ENCODE measurements at regions not wholly inside any gene's neighbourhood (a gene's known extent, or its start where the extent isn't known, plus 50 kb on each side); places are given as distances from the start of the nearest gene placed in this dataset.

GRCh38 chr11:15819679-15820286 lies 536.6 kb downstream of the SOX6 start:
- no peaks in the 10 kb centered on the region for H3K27me3 ChIP-seq (ENCODE audit: insufficient read depth, low read length)
- no peak overlapping the region for H2BK12ac ChIP-seq (ENCODE audit: insufficient read length, low read depth, low read length)
- H2BK20ac ChIP-seq (ENCODE audit: low read depth, low read length, poor library complexity, severe bottlenecking): no peak overlapping the region
- no peak overlapping the region for H4K91ac ChIP-seq (ENCODE audit: insufficient read length, low read depth, low read length)
- H4K5ac ChIP-seq (ENCODE audit: insufficient read length, low read depth, low read length): no peak overlapping the region
- no peak overlapping the region for H3K4me2 ChIP-seq (ENCODE audit: insufficient read depth, insufficient read length, low read length)
- Mint-ChIP-seq H3K4me1 (no peaks in the 10 kb centered on the region), H3K36me3 (ENCODE audit: insufficient read depth in 1 of 3, low read depth in 3 of 3) (no peaks in the 10 kb centered on the region; a peak in 1 of 7 replicates), H3K4me3 (no peak overlapping the region), H3K27me3 (ENCODE audit: low read depth) (peaks cover 9% of the 10 kb centered on the region), H3K9me3 (no peaks in the 10 kb centered on the region), H3K27ac (no peak overlapping the region)
- H3K18ac ChIP-seq (ENCODE audit: insufficient read length, low read depth, low read length): no peak overlapping the region
- no peak overlapping the region for H3K9ac ChIP-seq (ENCODE audit: extremely low read depth, insufficient read length, low read length)
- H3K79me2 ChIP-seq (ENCODE audit: insufficient read depth, low read length): no peaks in the 10 kb centered on the region
- no peak overlapping the region for H2BK15ac ChIP-seq (ENCODE audit: low read depth, low read length)
- no peak overlapping the region for H3T11ph ChIP-seq (ENCODE audit: low read length)
- no peaks in the 10 kb centered on the region for H3K4me1 ChIP-seq (ENCODE audit: insufficient read depth, low read length)
- no peaks in the 10 kb centered on the region for H4K20me1 ChIP-seq (ENCODE audit: control insufficient read depth, insufficient read depth, insufficient read length)
- no peak overlapping the region for H3K56ac ChIP-seq (ENCODE audit: insufficient read length, low read depth, low read length)
- no peak overlapping the region for H4K8ac ChIP-seq (replicated peaks; ENCODE audit: insufficient read length, low read depth, low read length)
- no peak overlapping the region for H3K14ac ChIP-seq (ENCODE audit: insufficient read depth, low read length)
- no peak overlapping the region for H2AFZ ChIP-seq (ENCODE audit: low read length)
- H3K23ac ChIP-seq (ENCODE audit: insufficient read length, low read depth, low read length): no peak overlapping the region
- no peak overlapping the region for H3K4ac ChIP-seq (ENCODE audit: low read depth, low read length)
- no peak overlapping the region for H3K27ac ChIP-seq (ENCODE audit: insufficient read length, low read depth, low read length)
- no peaks in the 10 kb centered on the region for H3K9me3 ChIP-seq (ENCODE audit: control insufficient read depth, low read depth, low read length)
- H2AK5ac ChIP-seq (ENCODE audit: insufficient read length, low read length): no peak overlapping the region
- TF ChIP-seq CTCF (conservative IDR thresholded peaks at IDR 0.05): peak; percentile 94
- no CpG with 5 or more reads among the region's 8 CpGs for WGBS (ENCODE audit: extremely low coverage, insufficient read length, low lambda C conversion rate)
- H2BK120ac ChIP-seq (ENCODE audit: low read depth, low read length, poor library complexity, severe bottlenecking): no peak overlapping the region
- no peak overlapping the region for H2BK5ac ChIP-seq (ENCODE audit: insufficient read length, low read length)
- DNase-seq: peak; percentile 73
- no peaks in the 10 kb centered on the region for H3K79me1 ChIP-seq (ENCODE audit: insufficient read depth, low read depth, low read length, poor library complexity, severe bottlenecking)
- H3K23me2 ChIP-seq (ENCODE audit: insufficient read length, low read depth, low read length, poor library complexity, severe bottlenecking): no peaks in the 10 kb centered on the region

All from H9 (cell line).